ENCODE measurements at regions not wholly inside any gene's neighbourhood (a gene's known extent, or its start where the extent isn't known, plus 50 kb on each side); places are given as distances from the start of the nearest gene placed in this dataset.
"Not testable (repeated sequence)": the region's sequence is repeated elsewhere in the genome, so short reads cannot be mapped to it uniquely, and the experiment has no call there.

GRCh38 chr4:20196476-20196875 lies 55.2 kb upstream of the SLIT2 start:
- no peak for DNase-seq (ENCODE audit: low read depth)

GRCh38 chr4:20195071-20195885 lies 56.4 kb upstream of the SLIT2 start:
- no peak for DNase-seq (ENCODE audit: low read depth)

GRCh38 chr4:20194123-20195013 lies 57.3 kb upstream of the SLIT2 start:
- DNase-seq (ENCODE audit: low read depth) = no peak

GRCh38 chr4:20193141-20193936 lies 58.4 kb upstream of the SLIT2 start:
- DNase-seq (ENCODE audit: low read depth) = no peak

GRCh38 chr4:20192736-20193135 lies 59.0 kb upstream of the SLIT2 start:
- no peak for DNase-seq (ENCODE audit: low read depth)

GRCh38 chr4:20185103-20185502 lies 66.6 kb upstream of the SLIT2 start:
- DNase-seq (ENCODE audit: low read depth) = no peak

- DNase-seq (ENCODE audit: low read depth) = not testable (repeated sequence)
These were observed 68.6 kb upstream of the SLIT2 start for GRCh38 chr4:20183131-20183530.

- no peak for DNase-seq (ENCODE audit: low read depth)
These were observed 69.8 kb upstream of the SLIT2 start for GRCh38 chr4:20181926-20182325.

GRCh38 chr4:20180509-20180908 lies 71.2 kb upstream of the SLIT2 start:
- no peak for DNase-seq (ENCODE audit: low read depth)

GRCh38 chr4:20178902-20179576 lies 72.7 kb upstream of the SLIT2 start:
- DNase-seq (ENCODE audit: low read depth) = no peak

GRCh38 chr4:20176881-20177280 lies 74.8 kb upstream of the SLIT2 start:
- DNase-seq (ENCODE audit: low read depth) = no peak

- no peak for DNase-seq (ENCODE audit: low read depth)
These were observed 79.5 kb upstream of the SLIT2 start for GRCh38 chr4:20172070-20172760.

- no peak for DNase-seq (ENCODE audit: low read depth)
These were observed 85.2 kb upstream of the SLIT2 start for GRCh38 chr4:20166544-20166943.

GRCh38 chr4:20159516-20159915 lies 92.2 kb upstream of the SLIT2 start:
- no peak for DNase-seq (ENCODE audit: low read depth)

- DNase-seq (ENCODE audit: low read depth) = no peak
These were observed 93.5 kb upstream of the SLIT2 start for GRCh38 chr4:20158195-20158594.

- DNase-seq (ENCODE audit: low read depth) = no peak
These were observed 100.3 kb upstream of the SLIT2 start for GRCh38 chr4:20151436-20151835.

- not testable (repeated sequence) for DNase-seq (ENCODE audit: low read depth)
These were observed 102.6 kb upstream of the SLIT2 start for GRCh38 chr4:20149143-20149542.

- DNase-seq (ENCODE audit: low read depth) = peak; percentile 4
These were observed 114.5 kb upstream of the SLIT2 start for GRCh38 chr4:20137176-20137575.

GRCh38 chr4:20127626-20128025 lies 124.1 kb upstream of the SLIT2 start:
- no peak for DNase-seq (ENCODE audit: low read depth)

- no peak for DNase-seq (ENCODE audit: low read depth)
These were observed 124.8 kb upstream of the SLIT2 start for GRCh38 chr4:20126906-20127305.

All from myocyte (in vitro differentiated cells).